ENCODE measurements at regions not wholly inside any gene's neighbourhood (a gene's known extent, or its start where the extent isn't known, plus 50 kb on each side); places are given as distances from the start of the nearest gene placed in this dataset.

DNA sequence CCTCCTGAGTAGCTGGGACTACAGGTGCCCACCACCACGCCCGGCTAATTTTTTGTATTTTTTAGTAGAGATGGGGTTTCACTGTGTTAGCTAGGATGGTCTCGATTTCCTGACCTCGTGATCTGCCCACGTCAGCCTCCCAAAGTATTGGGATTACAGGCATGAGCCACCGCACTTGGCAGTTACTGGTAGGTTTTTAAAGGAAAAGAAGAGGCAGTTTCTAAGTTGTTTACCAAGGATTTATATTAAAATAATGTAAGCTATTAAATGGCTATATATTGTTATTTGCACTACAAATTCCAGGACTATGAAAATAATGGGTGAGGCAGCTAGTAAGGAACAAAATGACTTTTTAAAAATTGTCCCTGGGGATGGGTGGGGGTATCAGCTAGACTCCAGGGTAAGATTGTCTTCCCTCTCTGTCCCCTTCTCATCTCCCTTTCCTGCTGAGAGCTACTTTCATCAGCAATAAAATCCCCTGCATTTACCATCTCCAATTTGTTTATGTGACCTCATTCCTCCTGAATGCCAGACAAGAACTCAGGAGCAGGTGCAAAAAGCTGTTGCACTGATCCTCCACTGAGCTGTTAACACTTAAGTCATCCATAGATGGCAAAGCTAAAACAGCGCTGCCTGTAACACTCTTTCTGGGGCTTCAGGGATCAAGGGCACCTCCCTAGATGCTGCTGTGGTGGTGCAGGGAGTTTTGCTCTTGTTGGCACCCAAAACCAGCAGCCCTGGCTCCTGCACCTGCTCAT lies 165.2 kb downstream of the ZPLD1 start:
- H3K27me3 Mint-ChIP-seq, result no peaks in the 10 kb centered on the region
- DNase-seq (ENCODE audit: extremely low spot score, unreplicated experiment), result no peak
- no peak overlapping the region for H3K27ac Mint-ChIP-seq
- no peaks in the 10 kb centered on the region for H3K36me3 Mint-ChIP-seq
- H3K4me3 Mint-ChIP-seq, result no peak overlapping the region
- H3K4me1 Mint-ChIP-seq (ENCODE audit: unreplicated experiment), result no peaks in the 10 kb centered on the region
- TF ChIP-seq, protein P1, sequence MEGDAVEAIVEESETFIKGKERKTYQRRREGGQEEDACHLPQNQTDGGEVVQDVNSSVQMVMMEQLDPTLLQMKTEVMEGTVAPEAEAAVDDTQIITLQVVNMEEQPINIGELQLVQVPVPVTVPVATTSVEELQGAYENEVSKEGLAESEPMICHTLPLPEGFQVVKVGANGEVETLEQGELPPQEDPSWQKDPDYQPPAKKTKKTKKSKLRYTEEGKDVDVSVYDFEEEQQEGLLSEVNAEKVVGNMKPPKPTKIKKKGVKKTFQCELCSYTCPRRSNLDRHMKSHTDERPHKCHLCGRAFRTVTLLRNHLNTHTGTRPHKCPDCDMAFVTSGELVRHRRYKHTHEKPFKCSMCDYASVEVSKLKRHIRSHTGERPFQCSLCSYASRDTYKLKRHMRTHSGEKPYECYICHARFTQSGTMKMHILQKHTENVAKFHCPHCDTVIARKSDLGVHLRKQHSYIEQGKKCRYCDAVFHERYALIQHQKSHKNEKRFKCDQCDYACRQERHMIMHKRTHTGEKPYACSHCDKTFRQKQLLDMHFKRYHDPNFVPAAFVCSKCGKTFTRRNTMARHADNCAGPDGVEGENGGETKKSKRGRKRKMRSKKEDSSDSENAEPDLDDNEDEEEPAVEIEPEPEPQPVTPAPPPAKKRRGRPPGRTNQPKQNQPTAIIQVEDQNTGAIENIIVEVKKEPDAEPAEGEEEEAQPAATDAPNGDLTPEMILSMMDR (conservative IDR thresholded peaks at IDR 0.05), result no peak
- H3K9me3 Mint-ChIP-seq, result no peaks in the 10 kb centered on the region

DNA sequence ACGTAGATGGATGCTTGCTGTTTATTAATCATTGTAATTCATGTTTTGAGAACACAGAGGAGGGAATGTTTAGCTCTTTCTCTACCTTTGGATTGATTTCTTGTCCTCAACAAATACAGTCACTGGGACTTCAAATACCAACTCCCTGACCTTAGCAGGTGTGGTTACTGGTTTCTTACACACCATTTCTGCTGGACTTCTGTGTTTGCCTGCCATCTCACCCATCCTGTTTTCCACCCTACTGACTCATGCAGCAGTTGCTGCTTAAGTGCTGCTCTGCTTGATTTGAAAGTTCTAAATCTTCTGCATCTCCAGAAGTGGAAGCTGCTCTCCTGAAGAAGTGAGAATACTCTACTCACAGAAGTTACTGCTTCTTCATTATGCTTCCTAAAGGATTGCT lies 170.3 kb downstream of the ZPLD1 start:
- no peak for DNase-seq (ENCODE audit: extremely low spot score, unreplicated experiment)
- Mint-ChIP-seq H3K36me3 (no peaks in the 10 kb centered on the region), H3K4me1 (ENCODE audit: unreplicated experiment) (no peaks in the 10 kb centered on the region), H3K27me3 (peaks cover 2% of the 10 kb centered on the region), H3K9me3 (no peaks in the 10 kb centered on the region), H3K27ac (peak overlapping the region; percentile 14), H3K4me3 (no peak overlapping the region)
- TF ChIP-seq, protein P1 (conservative IDR thresholded peaks at IDR 0.05), result no peak

GRCh38 chr3:102608875-102609274 lies 174.1 kb downstream of the ZPLD1 start:
- Mint-ChIP-seq H3K36me3 (no peaks in the 10 kb centered on the region), H3K4me1 (ENCODE audit: unreplicated experiment) (no peaks in the 10 kb centered on the region), H3K9me3 (peaks cover 6% of the 10 kb centered on the region), H3K4me3 (no peak overlapping the region), H3K27ac (no peak overlapping the region), H3K27me3 (peaks cover 2% of the 10 kb centered on the region)
- DNase-seq (ENCODE audit: extremely low spot score, unreplicated experiment), result no peak
- TF ChIP-seq, protein P1 (conservative IDR thresholded peaks at IDR 0.05), result no peak

- H3K27ac Mint-ChIP-seq, result no peak overlapping the region
- peaks cover 6% of the 10 kb centered on the region for H3K9me3 Mint-ChIP-seq
- H3K27me3 Mint-ChIP-seq, result no peaks in the 10 kb centered on the region
- TF ChIP-seq, protein P1 (conservative IDR thresholded peaks at IDR 0.05), result no peak
- no peaks in the 10 kb centered on the region for H3K36me3 Mint-ChIP-seq
- H3K4me1 Mint-ChIP-seq (ENCODE audit: unreplicated experiment), result peaks cover 4% of the 10 kb centered on the region
- no peak for DNase-seq (ENCODE audit: extremely low spot score, unreplicated experiment)
- no peak overlapping the region for H3K4me3 Mint-ChIP-seq
These were observed 179.3 kb downstream of the ZPLD1 start for GRCh38 chr3:102614021-102614569.

DNA sequence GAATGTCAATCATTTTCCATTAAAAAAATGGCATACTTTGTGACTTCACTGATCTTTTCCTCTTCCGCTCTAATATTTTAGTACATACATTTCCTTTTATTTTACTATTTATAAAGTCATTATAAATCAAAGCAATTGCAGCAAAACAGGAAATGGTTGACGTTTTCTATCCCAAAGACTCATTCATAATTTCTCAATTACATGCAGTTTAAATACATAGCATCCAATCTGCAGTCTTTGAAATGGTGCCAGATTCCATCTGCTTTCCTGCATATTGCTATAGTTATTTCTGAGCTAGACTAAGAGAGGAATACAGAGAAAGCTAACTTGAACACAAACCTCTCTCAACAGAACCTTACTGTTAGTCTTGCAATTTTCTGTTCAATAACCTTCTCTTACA lies 179.8 kb downstream of the ZPLD1 start:
- no peak for DNase-seq (ENCODE audit: extremely low spot score, unreplicated experiment)
- peaks cover 4% of the 10 kb centered on the region for H3K4me1 Mint-ChIP-seq (ENCODE audit: unreplicated experiment)

More for the DNA sequence above, 179.8 kb downstream of the ZPLD1 start:
- Mint-ChIP-seq H3K27ac (no peak overlapping the region), H3K36me3 (no peaks in the 10 kb centered on the region), H3K27me3 (no peaks in the 10 kb centered on the region), H3K4me3 (no peak overlapping the region), H3K9me3 (peaks cover 6% of the 10 kb centered on the region)
- TF ChIP-seq, protein P1 (conservative IDR thresholded peaks at IDR 0.05), result no peak

All from type B pancreatic cell (in vitro differentiated cells).